ENCODE measurements at regions not wholly inside any gene's neighbourhood (a gene's known extent, or its start where the extent isn't known, plus 50 kb on each side); places are given as distances from the start of the nearest gene placed in this dataset.

- no peak overlapping the region for H3K4me3 ChIP-seq (ENCODE audit: insufficient read length, low read depth)
- H3K9me3 ChIP-seq (ENCODE audit: insufficient read depth, low read length) = no peaks in the 10 kb centered on the region
- no peaks in the 10 kb centered on the region for H3K27me3 ChIP-seq (ENCODE audit: insufficient read depth, insufficient read length)
- no peaks in the 10 kb centered on the region for H3K36me3 ChIP-seq (ENCODE audit: insufficient read depth, insufficient read length, low read length)
- DNase-seq (ENCODE audit: low read depth, low spot score) = no peak
- no peaks in the 10 kb centered on the region for H3K4me1 ChIP-seq (ENCODE audit: insufficient read depth, insufficient read length)
- H3K9ac ChIP-seq (ENCODE audit: insufficient read length, low read depth) = no peak overlapping the region
- TF ChIP-seq ZNF274 (IDR thresholded peaks at IDR 0.05; ENCODE audit: low read depth, low read length) (no peak), SUZ12 (IDR thresholded peaks at IDR 0.05; ENCODE audit: extremely low read depth, insufficient read depth, insufficient read length) (no peak), YY1 (IDR thresholded peaks at IDR 0.05; ENCODE audit: insufficient read depth, insufficient read length) (no peak)
These were observed 139.9 kb downstream of the RPS12 start for GRCh38 chr6:132954222-132954621.

GRCh38 chr6:132954936-132955335, 140.6 kb downstream of the RPS12 start:
- no peaks in the 10 kb centered on the region for H3K4me1 ChIP-seq (ENCODE audit: insufficient read depth, insufficient read length)
- H3K27me3 ChIP-seq (ENCODE audit: insufficient read depth, insufficient read length) = no peaks in the 10 kb centered on the region
- no peak for DNase-seq (ENCODE audit: low read depth, low spot score)

GRCh38 chr6:132959639-132960326, 145.4 kb downstream of the RPS12 start:
- Histone ChIP-seq H3K36me3 (ENCODE audit: insufficient read depth, insufficient read length, low read length) (no peaks in the 10 kb centered on the region), H3K9ac (ENCODE audit: insufficient read length, low read depth) (no peak overlapping the region), H3K4me1 (ENCODE audit: insufficient read depth, insufficient read length) (no peaks in the 10 kb centered on the region), H3K27me3 (ENCODE audit: insufficient read depth, insufficient read length) (no peaks in the 10 kb centered on the region), H3K4me3 (ENCODE audit: insufficient read length, low read depth) (no peak overlapping the region), H3K9me3 (ENCODE audit: insufficient read depth, low read length) (no peaks in the 10 kb centered on the region)
- no peak for DNase-seq (ENCODE audit: low read depth, low spot score)
- no peak for TF ChIP-seq YY1 (IDR thresholded peaks at IDR 0.05; ENCODE audit: insufficient read depth, insufficient read length)
- no peak for TF ChIP-seq ZNF274 (IDR thresholded peaks at IDR 0.05; ENCODE audit: low read depth, low read length)
- no peak for TF ChIP-seq SUZ12 (IDR thresholded peaks at IDR 0.05; ENCODE audit: extremely low read depth, insufficient read depth, insufficient read length)

More at GRCh38 chr6:132954936-132955335, 140.6 kb downstream of the RPS12 start:
- no peaks in the 10 kb centered on the region for H3K36me3 ChIP-seq (ENCODE audit: insufficient read depth, insufficient read length, low read length)
- no peak overlapping the region for H3K9ac ChIP-seq (ENCODE audit: insufficient read length, low read depth)
- no peaks in the 10 kb centered on the region for H3K9me3 ChIP-seq (ENCODE audit: insufficient read depth, low read length)
- no peak for TF ChIP-seq YY1 (IDR thresholded peaks at IDR 0.05; ENCODE audit: insufficient read depth, insufficient read length)
- TF ChIP-seq ZNF274 (IDR thresholded peaks at IDR 0.05; ENCODE audit: low read depth, low read length) = no peak
- no peak for TF ChIP-seq SUZ12 (IDR thresholded peaks at IDR 0.05; ENCODE audit: extremely low read depth, insufficient read depth, insufficient read length)
- H3K4me3 ChIP-seq (ENCODE audit: insufficient read length, low read depth) = no peak overlapping the region

GRCh38 chr6:132960720-132961119, 146.4 kb downstream of the RPS12 start:
- TF ChIP-seq YY1 (IDR thresholded peaks at IDR 0.05; ENCODE audit: insufficient read depth, insufficient read length) (no peak), SUZ12 (IDR thresholded peaks at IDR 0.05; ENCODE audit: extremely low read depth, insufficient read depth, insufficient read length) (no peak), ZNF274 (IDR thresholded peaks at IDR 0.05; ENCODE audit: low read depth, low read length) (no peak)
- Histone ChIP-seq H3K9me3 (ENCODE audit: insufficient read depth, low read length) (no peaks in the 10 kb centered on the region), H3K9ac (ENCODE audit: insufficient read length, low read depth) (no peak overlapping the region)

GRCh38 chr6:132961122-132961521, 146.8 kb downstream of the RPS12 start:
- no peak for TF ChIP-seq YY1 (IDR thresholded peaks at IDR 0.05; ENCODE audit: insufficient read depth, insufficient read length)
- TF ChIP-seq ZNF274 (IDR thresholded peaks at IDR 0.05; ENCODE audit: low read depth, low read length) = no peak
- TF ChIP-seq SUZ12 (IDR thresholded peaks at IDR 0.05; ENCODE audit: extremely low read depth, insufficient read depth, insufficient read length) = no peak
- Histone ChIP-seq H3K9ac (ENCODE audit: insufficient read length, low read depth) (no peak overlapping the region), H3K4me1 (ENCODE audit: insufficient read depth, insufficient read length) (no peaks in the 10 kb centered on the region), H3K27me3 (ENCODE audit: insufficient read depth, insufficient read length) (no peaks in the 10 kb centered on the region), H3K4me3 (ENCODE audit: insufficient read length, low read depth) (no peak overlapping the region), H3K36me3 (ENCODE audit: insufficient read depth, insufficient read length, low read length) (no peaks in the 10 kb centered on the region), H3K9me3 (ENCODE audit: insufficient read depth, low read length) (no peaks in the 10 kb centered on the region)
- peak; percentile 8 for DNase-seq (ENCODE audit: low read depth, low spot score)

More at GRCh38 chr6:132960720-132961119, 146.4 kb downstream of the RPS12 start:
- H3K27me3 ChIP-seq (ENCODE audit: insufficient read depth, insufficient read length) = no peaks in the 10 kb centered on the region
- H3K36me3 ChIP-seq (ENCODE audit: insufficient read depth, insufficient read length, low read length) = no peaks in the 10 kb centered on the region
- no peak for DNase-seq (ENCODE audit: low read depth, low spot score)
- H3K4me3 ChIP-seq (ENCODE audit: insufficient read length, low read depth) = no peak overlapping the region
- no peaks in the 10 kb centered on the region for H3K4me1 ChIP-seq (ENCODE audit: insufficient read depth, insufficient read length)

GRCh38 chr6:132961610-132962009, 147.2 kb downstream of the RPS12 start:
- H3K27me3 ChIP-seq (ENCODE audit: insufficient read depth, insufficient read length) = no peaks in the 10 kb centered on the region
- no peak for DNase-seq (ENCODE audit: low read depth, low spot score)
- no peaks in the 10 kb centered on the region for H3K36me3 ChIP-seq (ENCODE audit: insufficient read depth, insufficient read length, low read length)
- no peaks in the 10 kb centered on the region for H3K4me1 ChIP-seq (ENCODE audit: insufficient read depth, insufficient read length)
- TF ChIP-seq YY1 (IDR thresholded peaks at IDR 0.05; ENCODE audit: insufficient read depth, insufficient read length) (no peak), ZNF274 (IDR thresholded peaks at IDR 0.05; ENCODE audit: low read depth, low read length) (no peak), SUZ12 (IDR thresholded peaks at IDR 0.05; ENCODE audit: extremely low read depth, insufficient read depth, insufficient read length) (no peak)
- no peak overlapping the region for H3K4me3 ChIP-seq (ENCODE audit: insufficient read length, low read depth)
- no peak overlapping the region for H3K9ac ChIP-seq (ENCODE audit: insufficient read length, low read depth)
- no peaks in the 10 kb centered on the region for H3K9me3 ChIP-seq (ENCODE audit: insufficient read depth, low read length)

GRCh38 chr6:132962936-132963868, 148.8 kb downstream of the RPS12 start:
- TF ChIP-seq YY1 (IDR thresholded peaks at IDR 0.05; ENCODE audit: insufficient read depth, insufficient read length) (no peak), SUZ12 (IDR thresholded peaks at IDR 0.05; ENCODE audit: extremely low read depth, insufficient read depth, insufficient read length) (no peak), ZNF274 (IDR thresholded peaks at IDR 0.05; ENCODE audit: low read depth, low read length) (no peak)
- Histone ChIP-seq H3K36me3 (ENCODE audit: insufficient read depth, insufficient read length, low read length) (no peaks in the 10 kb centered on the region), H3K27me3 (ENCODE audit: insufficient read depth, insufficient read length) (no peaks in the 10 kb centered on the region), H3K4me1 (ENCODE audit: insufficient read depth, insufficient read length) (no peaks in the 10 kb centered on the region), H3K9me3 (ENCODE audit: insufficient read depth, low read length) (no peaks in the 10 kb centered on the region), H3K9ac (ENCODE audit: insufficient read length, low read depth) (no peak overlapping the region), H3K4me3 (ENCODE audit: insufficient read length, low read depth) (no peak overlapping the region)
- DNase-seq (ENCODE audit: low read depth, low spot score) = peak; percentile 63

All from NT2/D1 (cell line).